ENCODE measurements at regions not wholly inside any gene's neighbourhood (a gene's known extent, or its start where the extent isn't known, plus 50 kb on each side); places are given as distances from the start of the nearest gene placed in this dataset.

DNA sequence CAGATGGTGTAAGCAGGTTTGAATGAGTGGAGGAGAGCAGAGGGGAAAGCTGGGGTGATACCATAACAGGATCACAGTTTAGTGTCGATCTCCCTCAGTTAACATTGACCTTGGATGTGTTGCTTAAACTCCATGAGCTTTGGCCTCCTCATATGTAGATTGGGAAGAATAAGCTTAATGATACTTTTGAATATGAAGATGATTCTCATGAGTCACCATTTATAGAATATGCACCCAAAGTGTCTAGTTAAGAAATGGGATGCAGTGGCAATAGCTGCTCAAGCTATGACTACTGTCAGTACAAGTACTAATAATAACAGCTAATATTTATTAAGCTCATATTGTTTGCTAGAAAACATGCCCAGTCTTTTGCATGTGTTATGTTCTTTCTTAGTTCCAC lies 236.2 kb upstream of the KIRREL3 start:
- no peaks in the 10 kb centered on the region for H3K9me3 Mint-ChIP-seq (ENCODE audit: low read depth)
- H3K36me3 Mint-ChIP-seq (ENCODE audit: low read depth): no peaks in the 10 kb centered on the region
- no peak for DNase-seq (ENCODE audit: low spot score)
- H3K4me3 Mint-ChIP-seq (ENCODE audit: unreplicated experiment): no peak overlapping the region
- H3K27ac Mint-ChIP-seq (ENCODE audit: unreplicated experiment): no peak overlapping the region
- H3K4me1 Mint-ChIP-seq (ENCODE audit: low read depth): no peaks in the 10 kb centered on the region
- peaks cover 2% of the 10 kb centered on the region for H3K27me3 Mint-ChIP-seq (ENCODE audit: low read depth)
- TF ChIP-seq, protein P1, sequence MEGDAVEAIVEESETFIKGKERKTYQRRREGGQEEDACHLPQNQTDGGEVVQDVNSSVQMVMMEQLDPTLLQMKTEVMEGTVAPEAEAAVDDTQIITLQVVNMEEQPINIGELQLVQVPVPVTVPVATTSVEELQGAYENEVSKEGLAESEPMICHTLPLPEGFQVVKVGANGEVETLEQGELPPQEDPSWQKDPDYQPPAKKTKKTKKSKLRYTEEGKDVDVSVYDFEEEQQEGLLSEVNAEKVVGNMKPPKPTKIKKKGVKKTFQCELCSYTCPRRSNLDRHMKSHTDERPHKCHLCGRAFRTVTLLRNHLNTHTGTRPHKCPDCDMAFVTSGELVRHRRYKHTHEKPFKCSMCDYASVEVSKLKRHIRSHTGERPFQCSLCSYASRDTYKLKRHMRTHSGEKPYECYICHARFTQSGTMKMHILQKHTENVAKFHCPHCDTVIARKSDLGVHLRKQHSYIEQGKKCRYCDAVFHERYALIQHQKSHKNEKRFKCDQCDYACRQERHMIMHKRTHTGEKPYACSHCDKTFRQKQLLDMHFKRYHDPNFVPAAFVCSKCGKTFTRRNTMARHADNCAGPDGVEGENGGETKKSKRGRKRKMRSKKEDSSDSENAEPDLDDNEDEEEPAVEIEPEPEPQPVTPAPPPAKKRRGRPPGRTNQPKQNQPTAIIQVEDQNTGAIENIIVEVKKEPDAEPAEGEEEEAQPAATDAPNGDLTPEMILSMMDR (IDR thresholded peaks at IDR 0.05): no peak

DNA sequence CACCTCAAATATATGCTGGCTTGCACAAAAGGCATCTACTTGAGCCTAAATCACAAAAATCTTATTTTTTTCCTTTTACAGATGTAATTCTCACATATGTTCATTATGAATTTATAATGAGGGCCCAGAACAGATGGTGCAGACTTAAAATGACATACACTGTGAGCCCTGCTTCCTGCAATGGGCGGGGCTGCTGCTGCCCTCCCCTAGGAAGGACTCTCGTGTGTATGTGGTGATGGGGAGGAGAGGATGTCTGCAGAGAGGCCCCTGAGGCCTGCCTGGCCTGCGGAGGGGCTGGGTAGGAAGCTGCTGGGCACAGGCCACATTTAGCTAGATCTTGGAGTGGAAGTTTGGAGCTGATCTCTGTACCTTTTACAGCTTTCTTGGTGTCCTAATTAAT lies 233.4 kb upstream of the KIRREL3 start:
- H3K36me3 Mint-ChIP-seq (ENCODE audit: low read depth): no peaks in the 10 kb centered on the region
- no peaks in the 10 kb centered on the region for H3K4me1 Mint-ChIP-seq (ENCODE audit: low read depth)
- peaks cover 4% of the 10 kb centered on the region for H3K27me3 Mint-ChIP-seq (ENCODE audit: low read depth)
- no peak overlapping the region for H3K4me3 Mint-ChIP-seq (ENCODE audit: unreplicated experiment)
- no peak for DNase-seq (ENCODE audit: low spot score)
- H3K9me3 Mint-ChIP-seq (ENCODE audit: low read depth): no peaks in the 10 kb centered on the region
- no peak overlapping the region for H3K27ac Mint-ChIP-seq (ENCODE audit: unreplicated experiment)
- TF ChIP-seq, protein P1 (IDR thresholded peaks at IDR 0.05): no peak

DNA sequence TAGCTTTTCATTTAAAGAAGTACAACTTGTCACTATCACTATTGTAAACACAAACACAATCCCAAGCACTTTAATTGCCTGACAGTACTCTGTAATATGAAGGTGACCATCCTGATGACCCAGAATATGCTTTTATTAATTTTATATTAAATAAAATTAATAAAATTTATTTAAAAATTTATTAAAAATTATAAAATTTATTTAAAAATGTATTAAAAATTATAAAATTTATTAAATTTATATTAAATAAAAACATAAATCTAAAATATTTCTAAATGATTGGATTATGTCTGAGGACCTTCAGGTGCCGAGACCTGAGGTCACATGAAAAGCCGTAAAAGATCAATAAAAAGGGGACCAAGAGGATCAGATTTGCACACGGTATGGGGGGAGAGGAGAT lies 229.8 kb upstream of the KIRREL3 start:
- H3K4me3 Mint-ChIP-seq (ENCODE audit: unreplicated experiment): no peak overlapping the region
- peaks cover 5% of the 10 kb centered on the region for H3K27me3 Mint-ChIP-seq (ENCODE audit: low read depth)
- H3K27ac Mint-ChIP-seq (ENCODE audit: unreplicated experiment): no peak overlapping the region
- no peaks in the 10 kb centered on the region for H3K4me1 Mint-ChIP-seq (ENCODE audit: low read depth)
- H3K9me3 Mint-ChIP-seq (ENCODE audit: low read depth): no peaks in the 10 kb centered on the region
- no peak for DNase-seq (ENCODE audit: low spot score)
- no peaks in the 10 kb centered on the region for H3K36me3 Mint-ChIP-seq (ENCODE audit: low read depth)
- TF ChIP-seq, protein P1 (IDR thresholded peaks at IDR 0.05): no peak

DNA sequence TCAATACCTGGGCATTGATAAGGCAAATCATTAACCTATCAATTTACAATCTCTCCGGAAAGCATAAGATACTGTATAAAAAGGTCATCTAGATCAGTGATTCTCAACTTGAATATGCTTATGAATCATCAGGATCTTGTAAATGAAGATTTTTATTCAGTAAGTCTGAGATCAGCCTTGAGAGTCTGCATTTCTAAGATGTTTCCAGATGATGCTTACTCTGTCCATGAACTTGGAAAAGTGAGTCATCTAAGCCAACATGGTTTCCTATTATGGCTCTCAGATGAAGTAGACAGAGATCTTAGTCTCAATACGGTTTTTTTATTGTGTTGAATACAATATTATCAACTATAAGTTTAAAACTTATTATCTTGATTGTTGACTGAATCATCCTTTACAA lies 226.4 kb upstream of the KIRREL3 start:
- DNase-seq (ENCODE audit: low spot score): no peak
- H3K4me1 Mint-ChIP-seq (ENCODE audit: low read depth): no peaks in the 10 kb centered on the region
- TF ChIP-seq, protein P1 (IDR thresholded peaks at IDR 0.05): no peak
- H3K36me3 Mint-ChIP-seq (ENCODE audit: low read depth): no peaks in the 10 kb centered on the region
- no peak overlapping the region for H3K4me3 Mint-ChIP-seq (ENCODE audit: unreplicated experiment)
- peaks cover 10% of the 10 kb centered on the region for H3K27me3 Mint-ChIP-seq (ENCODE audit: low read depth)
- no peaks in the 10 kb centered on the region for H3K9me3 Mint-ChIP-seq (ENCODE audit: low read depth)
- H3K27ac Mint-ChIP-seq (ENCODE audit: unreplicated experiment): no peak overlapping the region

DNA sequence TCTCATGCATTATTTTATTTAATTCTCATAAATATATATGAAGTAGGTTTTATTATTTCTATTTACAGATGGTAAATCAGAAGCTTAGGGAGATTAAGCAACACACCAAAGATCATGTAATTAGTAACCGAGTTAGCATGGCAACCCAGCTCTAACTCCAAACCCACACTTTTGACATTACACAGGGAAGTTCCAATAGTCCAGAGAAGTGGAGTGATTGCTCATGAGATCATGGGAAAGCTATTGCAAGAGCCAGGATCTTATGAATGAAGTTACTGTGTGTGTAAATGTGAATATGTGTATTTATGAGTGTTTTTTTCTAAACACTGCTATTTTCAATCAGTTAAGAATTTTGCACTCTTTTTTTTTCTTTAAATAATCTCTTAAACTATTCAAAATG lies 225.8 kb upstream of the KIRREL3 start:
- H3K27me3 Mint-ChIP-seq (ENCODE audit: low read depth): peaks cover 6% of the 10 kb centered on the region

More for the DNA sequence above, 225.8 kb upstream of the KIRREL3 start:
- no peaks in the 10 kb centered on the region for H3K36me3 Mint-ChIP-seq (ENCODE audit: low read depth)
- TF ChIP-seq, protein P1 (IDR thresholded peaks at IDR 0.05): no peak
- H3K4me1 Mint-ChIP-seq (ENCODE audit: low read depth): no peaks in the 10 kb centered on the region
- DNase-seq (ENCODE audit: low spot score): no peak
- no peaks in the 10 kb centered on the region for H3K9me3 Mint-ChIP-seq (ENCODE audit: low read depth)
- no peak overlapping the region for H3K27ac Mint-ChIP-seq (ENCODE audit: unreplicated experiment)
- H3K4me3 Mint-ChIP-seq (ENCODE audit: unreplicated experiment): no peak overlapping the region
